ENCODE measurements at regions not wholly inside any gene's neighbourhood (a gene's known extent, or its start where the extent isn't known, plus 50 kb on each side); places are given as distances from the start of the nearest gene placed in this dataset.
"Not testable (repeated sequence)": the region's sequence is repeated elsewhere in the genome, so short reads cannot be mapped to it uniquely, and the experiment has no call there.

- DNase-seq (ENCODE audit: low spot score): no peak
Measured at GRCh38 chr5:2857837-2858236, 106.4 kb upstream of the IRX2 start.

GRCh38 chr5:2856206-2856605, 104.7 kb upstream of the IRX2 start:
- no peak for DNase-seq (ENCODE audit: low spot score)

- DNase-seq (ENCODE audit: low spot score): no peak
Measured at GRCh38 chr5:2852446-2852845, 101.0 kb upstream of the IRX2 start.

- no peak for DNase-seq (ENCODE audit: low spot score)
Measured at GRCh38 chr5:2851895-2852294, 100.4 kb upstream of the IRX2 start.

GRCh38 chr5:2849429-2849828, 98.0 kb upstream of the IRX2 start:
- no peak for DNase-seq (ENCODE audit: low spot score)

GRCh38 chr5:2848619-2849018, 97.1 kb upstream of the IRX2 start:
- DNase-seq (ENCODE audit: low spot score): no peak

GRCh38 chr5:2847608-2848007, 96.1 kb upstream of the IRX2 start:
- no peak for DNase-seq (ENCODE audit: low spot score)

- DNase-seq (ENCODE audit: low spot score): no peak
Measured at GRCh38 chr5:2841208-2841607, 89.7 kb upstream of the IRX2 start.

- no peak for DNase-seq (ENCODE audit: low spot score)
Measured at GRCh38 chr5:2840372-2840915, 89.0 kb upstream of the IRX2 start.

GRCh38 chr5:2836133-2836532, 84.7 kb upstream of the IRX2 start:
- DNase-seq (ENCODE audit: low spot score): no peak

- DNase-seq (ENCODE audit: low spot score): no peak
Measured at GRCh38 chr5:2833556-2833955, 82.1 kb upstream of the IRX2 start.

GRCh38 chr5:2832394-2832793, 80.9 kb upstream of the IRX2 start:
- no peak for DNase-seq (ENCODE audit: low spot score)

GRCh38 chr5:2829239-2829638, 77.8 kb upstream of the IRX2 start:
- DNase-seq (ENCODE audit: low spot score): no peak

- no peak for DNase-seq (ENCODE audit: low spot score)
Measured at GRCh38 chr5:2818936-2819335, 67.5 kb upstream of the IRX2 start.

- DNase-seq (ENCODE audit: low spot score): no peak
Measured at GRCh38 chr5:2817031-2817603, 65.6 kb upstream of the IRX2 start.

- no peak for DNase-seq (ENCODE audit: low spot score)
Measured at GRCh38 chr5:2813678-2814077, 62.2 kb upstream of the IRX2 start.

- no peak for DNase-seq (ENCODE audit: low spot score)
Measured at GRCh38 chr5:2810644-2811043, 59.2 kb upstream of the IRX2 start.

GRCh38 chr5:2807244-2807643, 55.8 kb upstream of the IRX2 start:
- DNase-seq (ENCODE audit: low spot score): not testable (repeated sequence)

GRCh38 chr5:2806176-2806575, 54.7 kb upstream of the IRX2 start:
- DNase-seq (ENCODE audit: low spot score): no peak

- no peak for DNase-seq (ENCODE audit: low spot score)
Measured at GRCh38 chr5:2805080-2805479, 53.6 kb upstream of the IRX2 start.

- DNase-seq (ENCODE audit: low spot score): no peak
Measured at GRCh38 chr5:2803751-2804150, 52.3 kb upstream of the IRX2 start.

GRCh38 chr5:2802693-2803365, 51.4 kb upstream of the IRX2 start:
- no peak for DNase-seq (ENCODE audit: low spot score)

- DNase-seq (ENCODE audit: low spot score): no peak
Measured at GRCh38 chr5:2801577-2802525, 50.4 kb upstream of the IRX2 start.
